Esophagus squamous epithelium (tissue), 4 donors: ENCODE measurements at regions not wholly inside any gene's neighbourhood (a gene's known extent, or its start where the extent isn't known, plus 50 kb on each side); places are given as distances from the start of the nearest gene placed in this dataset.

Experiments
- CTCF ChIP-seq, 6 experiments: fragments of 450-650 bp in 4 of 6; fragments of 200-600 bp in 2 of 6; sonication (generic) in 2 of 6; IDR thresholded peaks; one replicate each; pipeline ENCODE4 v1.5.1; 2016 to 2019; ENCODE audit warnings: antibody characterized with exemption in 6 of 6, mild to moderate bottlenecking in 4 of 6, moderate library complexity in 4 of 6
- POLR2A ChIP-seq, 4 donors: fragments of 450-650 bp; IDR thresholded peaks; one replicate each; pipeline ENCODE4 v1.6.1; 2017; ENCODE audit warnings: antibody characterized with exemption in 4 of 4, mild to moderate bottlenecking in 4 of 4, moderate library complexity in 3 of 4

- TF ChIP-seq CTCF (IDR thresholded peaks at IDR 0.05) = no peak
- TF ChIP-seq POLR2A (IDR thresholded peaks at IDR 0.05) = no peak
Observed at GRCh38 chr2:66334237-66335029, 100.5 kb upstream of the MEIS1 start.
